CD4-positive, alpha-beta T cell (primary cell): ENCODE measurements at regions not wholly inside any gene's neighbourhood (a gene's known extent, or its start where the extent isn't known, plus 50 kb on each side); places are given as distances from the start of the nearest gene placed in this dataset.

Source experiments
- ATAC-seq: fragments of 200-7000 bp; cut with Tn5 transposase; one replicate; pipeline ENCODE4 v1.10.0; 2022; ENCODE audit warnings: mild to moderate bottlenecking; ENCODE audit not compliant: poor library complexity
- CTCF ChIA-PET: fragments of 350-600 bp; sonication (Branson Sonifier 250); formaldehyde crosslinking; loops from one replicate; lab custom pipeline; 2021; ENCODE audit warnings: antibody characterized with exemption, inconsistent platforms; lab: Charles Lee
- POLR2A ChIA-PET: fragments of 350-600 bp; sonication (Branson Sonifier 250); formaldehyde crosslinking; loops from one replicate; lab custom pipeline; 2021; ENCODE audit warnings: antibody characterized with exemption, inconsistent platforms; lab: Charles Lee
- DNase-seq, 14 experiments: peaks; one replicate each; pipeline ENCODE4 v3.0.0-alpha.2; 2013 to 2020; ENCODE audit warnings: mixed read lengths in 2 of 14
- H3K27ac ChIP-seq, 2 donors: one replicate each; pipeline versions ENCODE4 v1.5.1 to v1.7.0; 2013; ENCODE audit warnings: low read length in 2 of 2, low read depth in 1 of 2, mild to moderate bottlenecking in 1 of 2
- H3K27me3 ChIP-seq, 2 experiments: 1 replicate in 1 of 2; 2 replicates in 1 of 2; pipeline versions ENCODE4 v1.6.1 to v1.7.0; 2013; ENCODE audit warnings: low read length in 2 of 2, control low read depth in 1 of 2, mild to moderate bottlenecking in 1 of 2, moderate library complexity in 1 of 2; ENCODE audit not compliant: insufficient read depth in 2 of 2, control insufficient read depth in 1 of 2
- H3K36me3 ChIP-seq: one replicate; pipeline ENCODE4 v1.6.1; 2013; ENCODE audit warnings: low read length, control low read depth; ENCODE audit not compliant: insufficient read depth
- H3K4me1 ChIP-seq: one replicate; pipeline ENCODE4 v1.6.1; 2013; ENCODE audit warnings: low read length, control low read depth; ENCODE audit not compliant: insufficient read depth
- H3K4me3 ChIP-seq: one replicate; pipeline ENCODE4 v1.5.1; 2013; ENCODE audit warnings: mild to moderate bottlenecking, low read length, moderate library complexity
- H3K9me3 ChIP-seq, 2 experiments: 1 replicate in 1 of 2; 2 replicates in 1 of 2; pipeline versions ENCODE4 v1.6.1 to v1.7.0; 2013; ENCODE audit warnings: low read length in 2 of 2, mild to moderate bottlenecking in 2 of 2, control low read depth in 1 of 2, moderate library complexity in 1 of 2; ENCODE audit not compliant: control insufficient read depth in 1 of 2, insufficient read depth in 1 of 2
- H3K27ac Mint-ChIP-seq: one replicate; pipeline ENCODE4 v1.8.0; 2020; ENCODE audit warnings: mixed read lengths
- H3K27me3 Mint-ChIP-seq: one replicate; pipeline ENCODE4 v1.8.0; 2021; ENCODE audit warnings: mixed read lengths
- H3K36me3 Mint-ChIP-seq: one replicate; pipeline ENCODE4 v1.8.0; 2021; ENCODE audit warnings: low read depth, mixed read lengths
- H3K4me1 Mint-ChIP-seq: one replicate; pipeline ENCODE4 v1.8.0; 2021; ENCODE audit warnings: low read depth, mixed read lengths
- H3K4me3 Mint-ChIP-seq: one replicate; pipeline ENCODE4 v1.8.0; 2020; ENCODE audit warnings: mild to moderate bottlenecking, mixed read lengths
- H3K9me3 Mint-ChIP-seq: one replicate; pipeline ENCODE4 v1.8.0; 2020; ENCODE audit warnings: mixed read lengths
- CTCF ChIP-seq: fragments of 200-600 bp; IDR thresholded peaks from one replicate; pipeline ENCODE4 v1.8.0; 2022; ENCODE audit warnings: antibody characterized with exemption, mild to moderate bottlenecking
- intact Hi-C, 2 experiments: fragments of 100-400 bp; cut with DNase I in 1 of 2; cut with micrococcal nuclease in 1 of 2; formaldehyde crosslinking; loops; one replicate each; pipeline versions ENCODE4 v1.15.1 to v1.9.0; 2023 to 2025; cut with DNase I, micrococcal nuclease

GRCh38 chr9:28662675-28663074 is 1089.4 kb upstream of the C9orf72 start:
- Mint-ChIP-seq H3K36me3 (no peaks in the 10 kb centered on the region), H3K27ac (no peak overlapping the region), H3K4me3 (no peak overlapping the region), H3K27me3 (no peaks in the 10 kb centered on the region), H3K4me1 (no peaks in the 10 kb centered on the region), H3K9me3 (peaks cover 3% of the 10 kb centered on the region)
- Histone ChIP-seq H3K4me3 (no peak overlapping the region), H3K9me3 (peaks cover 0 to 4% of the 10 kb centered on the region in 2 experiments), H3K4me1 (no peaks in the 10 kb centered on the region), H3K27me3 (no peaks in the 10 kb centered on the region), H3K36me3 (no peaks in the 10 kb centered on the region), H3K27ac (no peak overlapping the region)
- ChIA-PET CTCF (no interaction called here), POLR2A (no interaction called here)
- DNase-seq (no peak), ATAC-seq (no peak)
- intact Hi-C loops: no loop called here
- TF ChIP-seq CTCF: no peak

DNA sequence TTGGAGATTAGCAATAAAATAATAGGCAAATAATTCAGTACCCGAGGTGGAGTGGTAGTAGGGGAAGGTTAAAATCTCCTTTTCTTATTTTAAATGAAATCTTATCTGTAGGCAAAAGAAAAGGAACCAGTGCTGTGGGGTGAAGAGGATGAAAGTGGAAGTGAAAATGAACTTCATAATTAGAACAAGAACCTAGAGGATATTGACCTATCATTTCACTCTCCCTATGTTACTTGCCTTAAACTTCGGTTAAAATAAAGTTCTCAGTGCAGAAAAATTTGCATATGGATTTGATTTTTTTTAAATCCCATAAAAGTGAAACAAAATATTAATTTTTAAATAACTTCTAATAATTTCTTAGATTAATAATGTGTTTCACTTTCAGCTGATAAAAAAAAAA is 1094.9 kb upstream of the C9orf72 start:
- CTCF ChIA-PET: no interaction called here
- ATAC-seq (no peak), DNase-seq (no peak)
- no peak overlapping the region for H3K27ac ChIP-seq
- H3K27me3 Mint-ChIP-seq: no peaks in the 10 kb centered on the region
- H3K4me3 ChIP-seq: no peak overlapping the region
- TF ChIP-seq CTCF: no peak
- no peaks in the 10 kb centered on the region for H3K27me3 ChIP-seq
- H3K4me1 ChIP-seq: no peaks in the 10 kb centered on the region
- H3K4me1 Mint-ChIP-seq: no peaks in the 10 kb centered on the region
- H3K4me3 Mint-ChIP-seq: no peak overlapping the region
- intact Hi-C loops: no loop called here
- peaks cover 0 to 2% of the 10 kb centered on the region in 2 experiments for H3K9me3 ChIP-seq
- H3K36me3 Mint-ChIP-seq: no peaks in the 10 kb centered on the region
- peaks cover 6% of the 10 kb centered on the region for H3K9me3 Mint-ChIP-seq
- POLR2A ChIA-PET: no interaction called here
- H3K27ac Mint-ChIP-seq: no peak overlapping the region
- H3K36me3 ChIP-seq: no peaks in the 10 kb centered on the region

GRCh38 chr9:28671000-28671399 is 1097.7 kb upstream of the C9orf72 start:
- Histone ChIP-seq H3K27me3 (no peaks in the 10 kb centered on the region), H3K27ac (no peak overlapping the region), H3K9me3 (peaks cover 0 to 4% of the 10 kb centered on the region in 2 experiments), H3K4me1 (no peaks in the 10 kb centered on the region), H3K4me3 (no peak overlapping the region), H3K36me3 (no peaks in the 10 kb centered on the region)
- no peak for DNase-seq
- Mint-ChIP-seq H3K27ac (no peak overlapping the region), H3K4me3 (no peak overlapping the region), H3K9me3 (peaks cover 2% of the 10 kb centered on the region), H3K27me3 (no peaks in the 10 kb centered on the region), H3K4me1 (no peaks in the 10 kb centered on the region), H3K36me3 (no peaks in the 10 kb centered on the region)
- ChIA-PET CTCF (no interaction called here), POLR2A (no interaction called here)
- intact Hi-C loops: no loop called here
- no peak for ATAC-seq
- TF ChIP-seq CTCF: no peak
